A549 (cell line): ENCODE measurements at regions not wholly inside any gene's neighbourhood (a gene's known extent, or its start where the extent isn't known, plus 50 kb on each side); places are given as distances from the start of the nearest gene placed in this dataset.

Experiments used
- ATAC-seq, 2 experiments: fragments of 200-7000 bp in 1 of 2; fragments of >200 bp in 1 of 2; cut with Nextera tagmentation in 1 of 2; cut with Tn5 transposase in 1 of 2; 3 replicates each; pipeline versions ENCODE4 v1.8.0 to v1.9.1; 2018 to 2020; ENCODE audit warnings: mild to moderate bottlenecking in 1 of 2, moderate library complexity in 1 of 2
- CTCF ChIA-PET: fragments of 300-600 bp; sonication (Branson Sonifier 250); formaldehyde crosslinking; extraction: SDS; loops from one replicate; lab custom pipeline; 2021; ENCODE audit warnings: antibody characterized with exemption, inconsistent platforms; lab: Yijun Ruan, JAX
- POLR2A ChIA-PET: fragments of 350-600 bp; formaldehyde crosslinking; extraction: SDS; loops from one replicate; lab custom pipeline; 2021; ENCODE audit warnings: antibody characterized with exemption, inconsistent platforms; lab: Yijun Ruan, JAX
- DNase-seq, 2 experiments: peaks; one replicate each; pipeline versions ENCODE4 v3.0.0 to v3.0.0-alpha.2; 2011 to 2016; ENCODE audit warnings: low read depth in 1 of 2, low spot score in 1 of 2
- FAIRE-seq: peaks from 2 replicates; lab custom pipeline; 2011; peaks lifted over from hg19 to GRCh38; lab: Jason Lieb, UNC
- H3K27ac ChIP-seq, 2 experiments: fragments of >200 bp; sonication (Bioruptor Twin); formaldehyde crosslinking; 3 replicates each; pipeline ENCODE4 v1.5.1; 2016 to 2017
- H3K4me1 ChIP-seq: fragments of >200 bp; sonication (Bioruptor Twin); formaldehyde crosslinking; 3 replicates; pipeline ENCODE4 v1.6.1; 2016
- H3K4me2 ChIP-seq: fragments of >200 bp; sonication (Bioruptor Twin); formaldehyde crosslinking; 3 replicates; pipeline ENCODE4 v1.6.1; 2016
- H3K4me3 ChIP-seq: fragments of >200 bp; sonication (Bioruptor Twin); formaldehyde crosslinking; 3 replicates; pipeline ENCODE4 v1.5.1; 2016
- H3K9me3 ChIP-seq: fragments of >200 bp; sonication (Bioruptor Twin); formaldehyde crosslinking; 3 replicates; pipeline ENCODE4 v1.6.1; 2016
- ATOH8 ChIP-seq: fragments of 250-450 bp; sonication (Bioruptor Pico); IDR thresholded peaks from 2 replicates; pipeline ENCODE4 v1.5.0; 2020; ENCODE audit warnings: low read depth, mild to moderate bottlenecking, moderate library complexity
- CBX2 ChIP-seq: fragments of 200-600 bp; sonication (generic); IDR thresholded peaks from 2 replicates; pipeline ENCODE4 v1.6.1; 2016; ENCODE audit warnings: low read depth, mild to moderate bottlenecking, borderline replicate concordance
- CHD4 ChIP-seq: fragments of 200-600 bp; sonication (generic); IDR thresholded peaks from 2 replicates; pipeline ENCODE4 v1.6.1; 2016; ENCODE audit warnings: antibody characterized with exemption, mild to moderate bottlenecking, borderline replicate concordance
- EHF ChIP-seq: fragments of 250-450 bp; sonication (Bioruptor Pico); IDR thresholded peaks from 2 replicates; pipeline ENCODE4 v1.5.0; 2020; ENCODE audit warnings: mild to moderate bottlenecking
- ELK1 ChIP-seq: fragments of 150-350 bp; IDR thresholded peaks from 2 replicates; pipeline ENCODE4 v1.6.1; 2014; ENCODE audit warnings: low read depth, mild to moderate bottlenecking, low read length
- FOSB ChIP-seq: fragments of 250-450 bp; sonication (Bioruptor Pico); IDR thresholded peaks from 2 replicates; pipeline ENCODE4 v1.5.0; 2020; ENCODE audit warnings: mild to moderate bottlenecking, moderate library complexity
- FOSL2 ChIP-seq, 2 experiments: fragments of 450-650 bp in 1 of 2; fragments of >200 bp in 1 of 2; sonication (Bioruptor Twin) in 1 of 2; formaldehyde crosslinking; IDR thresholded peaks; 2 replicates each; pipeline versions ENCODE4 v1.5.0 to v1.6.1; 2016 to 2020; ENCODE audit warnings: mild to moderate bottlenecking in 1 of 2, moderate library complexity in 1 of 2
- HDAC2 ChIP-seq: fragments of 200-600 bp; sonication (generic); IDR thresholded peaks from 2 replicates; pipeline ENCODE4 v1.6.1; 2016
- HES2 ChIP-seq: fragments of >200 bp; sonication (Bioruptor Twin); formaldehyde crosslinking; IDR thresholded peaks from 2 replicates; pipeline ENCODE4 v1.6.1; 2016
- HEYL ChIP-seq: fragments of 250-450 bp; sonication (Bioruptor Pico); IDR thresholded peaks from 2 replicates; pipeline ENCODE4 v1.8.0; 2021; ENCODE audit warnings: mild to moderate bottlenecking, moderate library complexity
- HOXB13 ChIP-seq: fragments of 250-450 bp; sonication (Bioruptor Pico); IDR thresholded peaks from 2 replicates; pipeline ENCODE4 v1.5.0; 2020; ENCODE audit warnings: low read depth, mild to moderate bottlenecking, moderate library complexity
- HOXB5 ChIP-seq: fragments of 250-450 bp; sonication (Bioruptor Pico); IDR thresholded peaks from 2 replicates; pipeline ENCODE4 v1.5.0; 2020; ENCODE audit warnings: mild to moderate bottlenecking, moderate library complexity
- JUN ChIP-seq, 2 experiments: fragments of >200 bp; sonication (Bioruptor Twin); formaldehyde crosslinking; IDR thresholded peaks; 2 replicates in 1 of 2; 3 replicates in 1 of 2; pipeline ENCODE4 v1.6.1; 2016 to 2017
- JUNB ChIP-seq: fragments of >200 bp; sonication (Bioruptor Twin); formaldehyde crosslinking; IDR thresholded peaks from 2 replicates; pipeline ENCODE4 v1.6.1; 2016
- KDM1A ChIP-seq: fragments of 200-600 bp; sonication (generic); IDR thresholded peaks from 2 replicates; pipeline ENCODE4 v1.6.1; 2016; ENCODE audit warnings: low read depth, mild to moderate bottlenecking
- NPAS2 ChIP-seq: fragments of 250-450 bp; sonication (Bioruptor Pico); IDR thresholded peaks from 2 replicates; pipeline ENCODE4 v1.8.0; 2022; ENCODE audit warnings: mild to moderate bottlenecking, moderate library complexity, borderline replicate concordance
- PBX3 ChIP-seq: IDR thresholded peaks from 2 replicates; pipeline ENCODE4 v1.6.1; 2012
- RARB ChIP-seq: fragments of 250-450 bp; sonication (Bioruptor Pico); IDR thresholded peaks from 2 replicates; pipeline ENCODE4 v1.8.0; 2021; ENCODE audit warnings: mild to moderate bottlenecking, moderate library complexity
- RCOR1 ChIP-seq: fragments of 150-350 bp; IDR thresholded peaks from 2 replicates; pipeline ENCODE4 v1.6.1; 2014; ENCODE audit warnings: antibody characterized with exemption, low read length, low read depth
- RFX5 ChIP-seq: fragments of 450-650 bp; IDR thresholded peaks from 2 replicates; pipeline ENCODE4 v1.7.1; 2014; ENCODE audit warnings: antibody characterized with exemption, mild to moderate bottlenecking, moderate library complexity
- SREBF2 ChIP-seq: fragments of 450-650 bp; IDR thresholded peaks from 2 replicates; pipeline ENCODE4 v1.6.1; 2014; ENCODE audit warnings: mild to moderate bottlenecking, moderate library complexity
- TP53 ChIP-seq: fragments of 250-450 bp; sonication (Bioruptor Pico); IDR thresholded peaks from 2 replicates; pipeline ENCODE4 v1.5.0; 2021; ENCODE audit warnings: mild to moderate bottlenecking, moderate library complexity
- ZC3H11A ChIP-seq: fragments of 450-650 bp; IDR thresholded peaks from 2 replicates; pipeline ENCODE4 v1.6.1; 2014; ENCODE audit warnings: antibody characterized with exemption, mild to moderate bottlenecking
- ZNF302 ChIP-seq: fragments of 250-450 bp; sonication (Bioruptor Pico); IDR thresholded peaks from 2 replicates; pipeline ENCODE4 v1.9.0; 2021; ENCODE audit warnings: inconsistent platforms, mild to moderate bottlenecking, moderate library complexity
- ZSCAN20 ChIP-seq: fragments of 250-450 bp; sonication (Bioruptor Pico); IDR thresholded peaks from 2 replicates; pipeline ENCODE4 v1.8.0; 2022; ENCODE audit warnings: mild to moderate bottlenecking, moderate library complexity
- WGBS: methylation state at CpG from one replicate; pipeline ENCODE4 v1.1.6; 2017; ENCODE audit errors: missing lambda C conversion rate; 5-methylcytosine and 5-hydroxymethylcytosine counted together
- TF ChIP-seq, protein P1 (sequence below): fragments of 250-450 bp; sonication (Bioruptor Pico); IDR thresholded peaks from 2 replicates; pipeline ENCODE4 v1.5.0; 2021; ENCODE audit warnings: mild to moderate bottlenecking, moderate library complexity, borderline replicate concordance

GRCh38 chr7:112888781-112889180 is 98.6 kb upstream of the TMEM168 start:
- no peak overlapping the region for H3K4me3 ChIP-seq
- no peak overlapping the region for H3K27ac ChIP-seq
- POLR2A ChIA-PET = no interaction called here
- no peaks in the 10 kb centered on the region for H3K9me3 ChIP-seq
- no peak for FAIRE-seq
- CTCF ChIA-PET = no interaction called here
- no peak for DNase-seq
- no peak overlapping the region for H3K4me2 ChIP-seq
- 83% methylated on average over 1 of the region's 1 CpG for WGBS
- no peaks in the 10 kb centered on the region; the same call in 2 of the 3 replicates for H3K4me1 ChIP-seq
- no peak for ATAC-seq
- no peak for TF ChIP-seq ZC3H11A
- no peak for TF ChIP-seq ZSCAN20 (CRISPR knock-in tag)
- TF ChIP-seq, protein P1, sequence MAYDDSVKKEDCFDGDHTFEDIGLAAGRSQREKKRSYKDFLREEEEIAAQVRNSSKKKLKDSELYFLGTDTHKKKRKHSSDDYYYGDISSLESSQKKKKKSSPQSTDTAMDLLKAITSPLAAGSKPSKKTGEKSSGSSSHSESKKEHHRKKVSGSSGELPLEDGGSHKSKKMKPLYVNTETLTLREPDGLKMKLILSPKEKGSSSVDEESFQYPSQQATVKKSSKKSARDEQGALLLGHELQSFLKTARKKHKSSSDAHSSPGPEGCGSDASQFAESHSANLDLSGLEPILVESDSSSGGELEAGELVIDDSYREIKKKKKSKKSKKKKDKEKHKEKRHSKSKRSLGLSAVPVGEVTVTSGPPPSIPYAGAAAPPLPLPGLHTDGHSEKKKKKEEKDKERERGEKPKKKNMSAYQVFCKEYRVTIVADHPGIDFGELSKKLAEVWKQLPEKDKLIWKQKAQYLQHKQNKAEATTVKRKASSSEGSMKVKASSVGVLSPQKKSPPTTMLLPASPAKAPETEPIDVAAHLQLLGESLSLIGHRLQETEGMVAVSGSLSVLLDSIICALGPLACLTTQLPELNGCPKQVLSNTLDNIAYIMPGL (CRISPR knock-in tag) = no peak
- no peak for TF ChIP-seq ATOH8
- no peak for TF ChIP-seq HEYL (CRISPR knock-in tag)
- no peak for TF ChIP-seq KDM1A
- TF ChIP-seq EHF = no peak
- TF ChIP-seq RFX5 = no peak
- TF ChIP-seq FOSL2 (IDR thresholded peaks at IDR 0.05) = no peak
- no peak for TF ChIP-seq FOSL2 (CRISPR knock-in tag; IDR thresholded peaks at IDR 0.05)
- TF ChIP-seq RCOR1 = no peak
- TF ChIP-seq CBX2 = no peak

GRCh38 chr7:112887976-112888375 is 97.8 kb upstream of the TMEM168 start:
- WGBS = 93% methylated on average over 1 of the region's 1 CpG
- ChIA-PET CTCF (interaction anchor here (1.3 kb wide), 1 partner anchor 338 kb away, joined by 3 read pairs; no protein-coding TSS in a partner anchor), POLR2A (no interaction called here)

GRCh38 chr7:112887337-112887736 is 97.1 kb upstream of the TMEM168 start:
- WGBS = 59% methylated on average over 1 of the region's 1 CpG
- FAIRE-seq (no peak), ATAC-seq (no peak), DNase-seq (no peak)
- Histone ChIP-seq H3K4me1 (no peaks in the 10 kb centered on the region; the same call in 2 of the 3 replicates), H3K4me2 (no peak overlapping the region), H3K4me3 (no peak overlapping the region), H3K27ac (no peak overlapping the region), H3K9me3 (no peaks in the 10 kb centered on the region)
- POLR2A ChIA-PET = no interaction called here
- CTCF ChIA-PET = interaction anchor here (1.3 kb wide), 1 partner anchor 337 kb away, joined by 3 read pairs; no protein-coding TSS in a partner anchor
- TF ChIP-seq CBX2 (no peak), SREBF2 (no peak), CHD4 (no peak), ELK1 (no peak), RARB (CRISPR knock-in tag) (no peak), PBX3 (no peak), JUN (IDR thresholded peaks at IDR 0.05) (no peak)
- TF ChIP-seq, protein P1 (CRISPR knock-in tag) = no peak

More at GRCh38 chr7:112887976-112888375, 97.8 kb upstream of the TMEM168 start:
- Histone ChIP-seq H3K27ac (no peak overlapping the region), H3K4me2 (no peak overlapping the region), H3K9me3 (no peaks in the 10 kb centered on the region), H3K4me3 (no peak overlapping the region), H3K4me1 (no peaks in the 10 kb centered on the region; the same call in 2 of the 3 replicates)
- no peak for DNase-seq
- ATAC-seq = no peak
- no peak for FAIRE-seq
- TF ChIP-seq CHD4 = no peak
- TF ChIP-seq FOSB (CRISPR knock-in tag) = no peak
- no peak for TF ChIP-seq ZNF302
- no peak for TF ChIP-seq HOXB13 (CRISPR knock-in tag)
- TF ChIP-seq ZSCAN20 (CRISPR knock-in tag) = no peak
- no peak for TF ChIP-seq HES2
- TF ChIP-seq KDM1A = no peak
- TF ChIP-seq JUN (IDR thresholded peaks at IDR 0.05) = no peak
- no peak for TF ChIP-seq TP53 (CRISPR knock-in tag)
- no peak for TF ChIP-seq FOSL2 (IDR thresholded peaks at IDR 0.05)
- no peak for TF ChIP-seq FOSL2 (CRISPR knock-in tag; IDR thresholded peaks at IDR 0.05)
- no peak for TF ChIP-seq HDAC2
- TF ChIP-seq NPAS2 = no peak
- TF ChIP-seq, protein P1 (CRISPR knock-in tag) = no peak
- TF ChIP-seq JUNB = no peak
- no peak for TF ChIP-seq HOXB5
- TF ChIP-seq, all 56 proteins: peak for 0
